HepG2 (cell line): ENCODE measurements at regions not wholly inside any gene's neighbourhood (a gene's known extent, or its start where the extent isn't known, plus 50 kb on each side); places are given as distances from the start of the nearest gene placed in this dataset.

Experiments
- CEBPB ChIP-seq: IDR thresholded peaks from 2 replicates; pipeline ENCODE4 v1.6.1; 2011; ENCODE audit warnings: low read depth, low read length, improper control_type of control experiment, borderline replicate concordance
- CTCF ChIP-seq: sonication (generic); formaldehyde crosslinking; IDR thresholded peaks from 2 replicates; pipeline ENCODE4 v1.5.0; 2020; ENCODE audit warnings: mild to moderate bottlenecking, missing genetic modification reagents, moderate library complexity
- EZH2 ChIP-seq: conservative IDR thresholded peaks from 2 replicates; pipeline ENCODE4 v1.6.1; 2012; ENCODE audit warnings: mild to moderate bottlenecking, low read depth, low read length, moderate library complexity
- MAZ ChIP-seq, 2 experiments: sonication (generic) in 1 of 2; formaldehyde crosslinking in 1 of 2; IDR thresholded peaks; 2 replicates each; pipeline versions ENCODE4 v1.5.0 to v1.6.1; 2012 to 2020; ENCODE audit warnings: low read depth in 2 of 2, mild to moderate bottlenecking in 2 of 2, borderline replicate concordance in 1 of 2, improper control_type of control experiment in 1 of 2, low read length in 1 of 2, missing genetic modification reagents in 1 of 2, moderate library complexity in 1 of 2
- NR2F6 ChIP-seq, 2 experiments: IDR thresholded peaks; 2 replicates each; pipeline ENCODE4 v1.6.1; 2016; ENCODE audit warnings: antibody characterized with exemption in 1 of 2, mild to moderate bottlenecking in 1 of 2
- THAP7 ChIP-seq: sonication (generic); formaldehyde crosslinking; IDR thresholded peaks from 2 replicates; pipeline ENCODE4 v1.8.1; 2023; ENCODE audit warnings: mild to moderate bottlenecking, missing genetic modification reagents
- ZNF576 ChIP-seq: sonication (generic); formaldehyde crosslinking; IDR thresholded peaks from 2 replicates; pipeline ENCODE4 v1.4.0; 2020; ENCODE audit warnings: mild to moderate bottlenecking, missing genetic modification reagents
- ZNF580 ChIP-seq: IDR thresholded peaks from 2 replicates; pipeline ENCODE4 v1.6.1; 2016; ENCODE audit warnings: low read depth, borderline replicate concordance
- ZNF770 ChIP-seq: sonication (generic); formaldehyde crosslinking; IDR thresholded peaks from 2 replicates; pipeline ENCODE4 v1.5.0; 2020; ENCODE audit warnings: mild to moderate bottlenecking, missing genetic modification reagents

- TF ChIP-seq ZNF576 (CRISPR knock-in tag) (no peak), CEBPB (peak; percentile 50; the same call in 1 of the 2 replicates), MAZ (IDR thresholded peaks at IDR 0.05; ENCODE audit: borderline replicate concordance, low read depth, low read length) (no peak), MAZ (CRISPR knock-in tag; IDR thresholded peaks at IDR 0.05; ENCODE audit: low read depth) (no peak), ZNF580 (CRISPR knock-in tag) (no peak), THAP7 (no peak), EZH2 (no peak), NR2F6 (IDR thresholded peaks at IDR 0.05) (no peak), NR2F6 (CRISPR knock-in tag; IDR thresholded peaks at IDR 0.05) (no peak), CTCF (CRISPR knock-in tag) (no peak), ZNF770 (CRISPR knock-in tag) (no peak)
Observed at GRCh38 chr9:124185413-124185812, 72.3 kb upstream of the NEK6 start.
